GM19397 (cell line): ENCODE measurements at regions not wholly inside any gene's neighbourhood (a gene's known extent, or its start where the extent isn't known, plus 50 kb on each side); places are given as distances from the start of the nearest gene placed in this dataset.

Source experiments
- ATAC-seq: cut with Tn5 transposase; IDR thresholded peaks from one replicate; pipeline ENCODE4 v1.9.1; 2021; ENCODE audit warnings: mild to moderate bottlenecking, moderate library complexity; ENCODE audit not compliant: unreplicated experiment

- ATAC-seq = no peak
Measured at GRCh38 chr5:6201631-6202030, 176.7 kb downstream of the MED10 start.

GRCh38 chr5:6198531-6198930 is 179.8 kb downstream of the MED10 start:
- no peak for ATAC-seq

DNA sequence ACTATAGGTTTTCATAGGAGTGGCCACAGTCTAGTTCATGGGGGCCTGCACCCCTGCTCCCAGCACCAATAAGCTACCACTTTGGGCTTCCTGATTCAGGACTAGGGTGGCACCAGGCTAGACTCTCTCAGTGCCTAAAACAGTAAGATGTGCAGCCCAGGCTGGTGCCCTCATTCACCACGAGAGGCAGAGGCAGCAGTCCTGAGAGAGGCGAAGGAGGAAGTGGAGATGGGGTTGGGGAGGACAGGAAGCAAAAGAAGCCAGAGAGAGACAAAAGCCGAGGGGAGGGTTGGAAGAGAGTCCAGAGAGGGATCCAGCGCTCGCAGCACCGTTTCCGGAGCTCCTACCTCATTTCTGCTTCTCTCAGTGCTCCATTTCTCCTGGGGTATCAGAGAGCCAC is 180.9 kb downstream of the MED10 start:
- ATAC-seq = no peak

DNA sequence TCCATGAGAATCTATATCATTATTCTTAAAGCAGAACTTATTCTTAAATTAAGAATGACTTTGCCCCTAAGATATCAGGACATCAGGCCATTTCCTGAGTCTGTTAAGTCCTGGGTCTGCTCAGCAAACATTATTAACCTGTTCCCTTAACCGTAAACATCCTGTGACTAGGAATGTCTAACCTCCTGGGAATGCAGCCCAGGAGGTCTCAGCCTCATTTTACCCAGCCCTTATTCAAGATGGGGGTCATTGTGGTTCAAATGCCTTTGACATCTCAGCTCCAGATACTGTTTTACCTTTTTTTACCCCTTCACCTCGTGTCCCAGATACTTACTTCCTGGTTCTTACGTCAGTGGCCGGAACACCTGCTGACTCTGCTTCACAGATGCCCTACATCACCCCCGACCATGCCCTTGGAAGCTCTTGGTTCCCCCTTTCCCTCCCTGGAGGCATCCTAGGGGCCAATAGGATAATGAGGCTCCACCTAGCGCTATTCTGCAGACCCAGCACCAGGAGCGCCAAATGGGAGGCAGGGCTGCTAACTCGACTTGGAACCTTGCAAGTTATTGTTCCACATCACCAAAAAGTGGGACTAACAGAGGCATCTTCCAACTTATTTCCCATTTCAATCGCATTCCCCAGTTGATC is 182.5 kb downstream of the MED10 start:
- ATAC-seq = no peak

DNA sequence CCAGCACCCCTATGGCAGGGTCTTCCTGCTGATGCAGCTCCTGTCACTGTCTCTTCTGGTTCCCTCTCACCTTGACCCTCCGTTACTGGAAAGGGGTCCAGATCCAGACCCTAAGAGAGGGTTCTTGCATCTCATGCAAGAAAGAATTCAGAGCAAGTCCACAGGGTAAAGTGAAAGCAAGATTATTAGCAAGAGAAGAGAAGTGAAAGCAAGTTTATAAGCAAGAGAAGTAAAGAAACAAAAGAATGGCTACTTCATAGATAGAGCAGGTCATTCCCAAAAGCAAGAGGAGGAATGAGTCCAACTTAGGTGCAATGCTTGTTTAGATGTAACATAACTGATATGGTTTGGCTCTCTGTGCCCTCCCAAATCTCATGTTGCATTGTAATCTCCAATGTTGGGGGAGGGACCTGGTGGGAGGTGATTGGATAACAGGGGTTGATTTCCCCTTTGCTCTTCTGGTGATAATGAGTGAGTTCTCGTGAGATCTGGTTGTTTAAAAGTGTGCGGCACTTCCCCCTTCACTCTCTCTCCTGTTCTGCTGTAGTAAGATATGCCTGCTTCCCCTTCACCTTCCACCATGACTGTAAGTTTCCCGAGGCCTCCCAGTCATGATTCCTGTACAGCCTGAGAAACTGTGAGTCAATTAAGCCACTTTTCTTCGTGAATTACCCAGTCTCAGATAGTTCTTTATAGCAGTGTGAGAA is 183.3 kb downstream of the MED10 start:
- ATAC-seq = no peak

- no peak for ATAC-seq
Measured at GRCh38 chr5:6194261-6194875, 184.0 kb downstream of the MED10 start.

DNA sequence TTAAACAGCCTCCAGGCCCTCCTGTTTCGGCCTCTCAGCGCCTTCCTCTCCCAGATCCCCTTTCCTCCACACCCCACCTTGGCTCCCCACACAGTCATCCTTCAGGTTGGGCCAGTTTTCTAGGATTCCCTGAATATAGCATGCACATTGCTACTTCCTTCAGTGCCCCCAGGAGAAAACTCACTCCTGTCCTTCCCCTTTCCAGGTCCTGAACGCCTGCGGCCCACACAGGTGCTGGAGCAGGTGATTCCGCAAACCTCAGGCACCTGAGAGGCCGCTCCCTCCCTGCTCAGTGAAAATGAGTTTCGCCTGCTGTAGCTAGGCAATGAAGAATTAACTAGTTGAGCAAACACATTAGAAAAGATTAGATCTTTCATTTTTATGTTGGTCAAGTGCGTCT is 185.0 kb downstream of the MED10 start:
- ATAC-seq = no peak

DNA sequence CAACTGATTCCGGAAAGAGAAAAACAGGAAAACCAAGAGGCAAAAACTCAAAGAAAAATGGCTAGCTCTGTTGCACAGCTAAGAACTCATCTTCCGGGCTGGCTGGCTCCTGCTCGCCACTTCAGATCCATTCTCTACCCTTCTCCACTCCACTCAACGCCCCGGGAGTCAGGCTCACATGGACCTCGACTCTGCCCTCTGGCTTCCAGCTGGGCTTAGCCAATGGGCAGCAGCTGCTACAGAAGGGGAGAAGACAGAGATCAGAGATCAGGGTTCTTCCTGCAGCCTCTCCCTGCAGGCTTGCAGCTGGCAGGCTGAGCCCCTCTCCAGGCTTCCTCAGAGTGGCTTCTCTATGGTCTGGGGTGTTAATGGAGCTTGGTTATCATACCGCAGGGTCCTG is 187.5 kb downstream of the MED10 start:
- no peak for ATAC-seq

DNA sequence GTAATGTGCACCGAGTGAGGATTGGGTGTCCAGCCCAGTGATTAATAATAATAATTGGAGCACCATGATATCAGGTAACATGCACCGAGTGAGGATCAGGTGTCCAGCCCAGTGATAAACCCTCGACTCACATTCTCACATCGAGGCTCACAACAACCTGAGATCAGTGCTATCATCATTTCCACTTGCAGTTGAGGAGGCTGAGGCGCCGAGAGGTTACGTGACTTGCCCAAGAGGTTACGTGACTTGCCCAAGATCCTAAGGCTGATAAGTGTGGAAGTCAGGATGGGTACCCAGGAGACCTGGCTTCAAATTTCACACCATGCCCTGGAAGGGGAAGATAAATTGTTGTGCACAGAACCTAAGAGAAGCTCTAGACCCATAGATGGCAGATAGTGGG is 189.4 kb downstream of the MED10 start:
- ATAC-seq = no peak

DNA sequence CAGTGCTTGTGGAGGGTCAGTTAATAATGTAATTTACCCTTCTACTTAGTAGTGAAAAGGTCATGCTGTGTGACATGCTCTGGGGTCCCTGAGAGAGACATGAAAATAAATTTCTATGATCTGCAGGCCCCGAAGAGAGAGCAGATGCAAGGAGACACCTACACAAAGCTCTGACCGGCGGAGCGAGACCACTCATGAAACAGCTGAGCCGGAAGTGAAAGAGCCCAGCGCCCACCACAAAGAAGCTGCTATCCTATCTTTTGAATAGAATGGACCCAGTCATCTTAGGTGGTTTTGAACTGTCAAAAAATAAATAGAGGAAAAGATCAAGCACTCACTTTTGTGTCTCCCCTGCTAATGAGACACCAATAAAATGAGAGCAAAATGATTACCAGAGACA is 190.0 kb downstream of the MED10 start:
- peak; percentile 92 for ATAC-seq

DNA sequence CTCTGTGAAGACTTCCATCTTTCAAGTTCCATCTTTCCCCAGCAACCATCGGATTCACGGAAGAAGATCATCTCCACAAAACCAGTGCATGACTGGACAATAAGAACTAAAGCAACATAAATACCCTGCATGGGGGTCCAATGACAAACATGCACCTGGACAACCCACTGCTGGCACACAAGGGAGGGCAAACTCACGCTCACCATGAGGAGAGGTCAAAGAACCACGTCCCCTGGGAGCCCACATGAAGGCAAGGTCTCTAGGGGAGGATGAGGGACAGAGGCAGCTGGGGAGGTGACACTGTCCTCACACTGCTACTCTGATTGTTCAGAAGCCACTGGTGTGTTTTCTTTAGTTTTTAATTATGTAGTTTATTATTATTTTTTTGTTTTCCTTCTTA is 190.8 kb downstream of the MED10 start:
- no peak for ATAC-seq

- ATAC-seq = no peak
Measured at GRCh38 chr5:6185574-6185973, 192.8 kb downstream of the MED10 start.

DNA sequence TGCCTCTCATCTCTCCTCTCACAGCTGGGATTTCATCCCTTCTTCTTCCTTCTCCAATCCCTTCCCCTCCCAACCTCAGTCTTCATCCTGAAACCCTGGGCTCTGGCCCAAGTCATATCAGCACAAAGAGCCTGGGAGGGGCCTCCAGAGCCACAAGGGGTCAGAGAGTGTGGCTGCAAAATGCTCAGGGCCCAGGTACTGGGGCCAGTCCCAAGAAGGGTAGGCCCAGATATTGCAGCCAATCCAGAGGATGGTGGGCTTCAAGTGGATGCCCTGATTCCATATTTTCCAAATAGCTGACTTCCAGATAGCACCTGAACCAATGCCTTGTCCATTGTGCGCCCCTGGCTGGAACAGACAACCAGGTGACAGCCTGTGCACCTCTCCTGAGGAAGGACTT is 193.9 kb downstream of the MED10 start:
- ATAC-seq = no peak

DNA sequence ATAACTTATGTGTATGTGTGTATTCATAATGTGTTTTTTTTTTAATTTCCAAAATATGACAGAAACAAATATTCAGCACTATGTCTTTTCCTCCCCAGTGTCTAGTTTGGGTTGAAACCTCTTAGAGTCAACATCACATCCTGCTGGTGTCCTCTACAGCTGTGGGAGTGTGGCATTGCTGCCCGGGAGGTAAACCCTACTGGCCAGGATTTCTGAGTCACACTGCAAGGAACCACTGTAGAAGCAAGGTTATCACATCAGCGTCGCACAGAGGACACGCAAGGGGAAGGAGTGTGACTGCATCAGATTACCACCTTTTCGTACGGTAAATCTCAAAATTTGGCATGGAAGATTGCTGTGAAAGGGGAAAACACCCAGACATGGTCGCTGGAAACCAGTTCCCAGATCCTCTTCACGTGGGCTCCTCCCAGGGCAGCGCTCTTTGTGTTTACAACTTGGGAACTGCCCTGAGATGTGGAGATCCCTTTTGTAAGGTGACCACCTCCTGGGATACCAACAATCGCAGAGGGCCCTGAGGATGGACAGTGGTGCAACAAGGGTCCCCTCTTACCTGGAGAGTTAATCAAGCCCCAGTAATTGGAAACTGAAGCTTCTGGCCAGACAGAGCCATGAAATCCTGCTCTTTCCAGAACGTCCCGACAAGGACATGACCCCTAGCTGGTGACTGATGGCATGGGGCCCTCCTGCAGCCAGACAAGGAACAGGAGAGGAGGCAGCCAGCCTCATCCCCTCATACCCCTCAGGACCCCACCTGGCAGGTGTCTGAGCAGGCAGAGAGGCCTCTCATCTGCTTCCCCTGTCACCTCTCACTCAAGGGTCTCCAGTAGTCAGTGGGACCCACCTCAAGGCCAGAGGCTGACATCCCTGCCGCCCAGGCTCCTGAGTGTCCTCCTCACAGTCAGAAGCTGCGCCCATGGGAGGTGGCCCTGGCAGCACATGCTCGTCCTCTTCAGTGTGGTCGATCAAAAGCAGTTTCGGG is 194.7 kb downstream of the MED10 start:
- ATAC-seq = no peak

DNA sequence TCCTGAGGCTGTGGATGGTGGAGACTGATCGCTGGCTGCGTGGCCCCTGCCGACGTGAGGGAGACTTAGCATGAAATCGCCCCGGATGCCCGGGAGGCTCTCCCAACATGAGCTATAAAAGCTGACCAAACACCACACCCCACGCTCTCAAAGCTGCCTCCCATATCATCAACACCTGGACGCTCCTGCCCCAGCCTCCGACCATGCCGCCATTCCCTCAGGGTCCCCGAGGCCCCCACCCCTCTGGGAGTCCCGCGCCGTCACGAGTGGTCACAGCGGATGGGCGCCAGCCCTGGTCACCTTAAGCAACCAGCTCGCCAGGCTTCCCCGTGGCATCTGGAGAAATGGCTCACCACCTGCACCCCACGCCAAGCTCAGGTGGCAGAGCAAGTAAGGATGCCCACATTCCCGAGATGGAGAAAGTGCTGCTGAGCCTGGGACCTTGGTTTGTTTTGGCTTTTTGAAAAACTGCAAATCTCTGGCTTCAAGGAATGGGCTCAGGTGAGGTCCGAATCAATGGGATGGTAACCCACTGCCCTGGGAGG is 196.0 kb downstream of the MED10 start:
- no peak for ATAC-seq

- no peak for ATAC-seq
Measured at GRCh38 chr5:6181871-6182270, 196.5 kb downstream of the MED10 start.

DNA sequence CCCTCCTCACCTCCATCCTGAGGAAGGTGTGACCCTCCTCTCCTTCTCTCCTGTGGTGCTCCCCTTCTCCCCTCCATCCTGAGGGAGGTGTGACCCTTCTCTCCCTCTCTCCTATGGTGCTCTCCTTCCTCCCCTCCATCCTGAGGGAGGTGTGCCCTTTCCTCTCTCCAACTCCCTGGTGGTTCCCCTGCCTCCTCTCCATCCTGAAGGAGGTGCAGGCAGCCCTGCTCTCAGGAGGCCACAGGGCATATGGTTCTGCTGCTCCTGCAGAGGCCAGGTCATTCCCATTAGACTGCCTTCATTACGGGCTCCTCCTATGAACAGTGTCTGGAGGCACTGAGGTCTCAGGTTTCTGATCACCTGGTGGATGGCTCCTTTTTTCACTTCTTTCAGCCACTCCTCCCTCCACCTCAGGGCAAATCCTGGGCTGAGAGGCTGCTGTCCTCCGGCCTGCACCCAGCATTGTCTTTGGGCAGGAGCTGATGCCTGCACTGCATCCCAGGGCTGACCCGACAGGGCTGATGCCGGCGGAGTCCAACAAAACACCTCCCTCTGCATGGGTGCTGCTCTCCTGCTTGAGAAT is 197.1 kb downstream of the MED10 start:
- no peak for ATAC-seq

DNA sequence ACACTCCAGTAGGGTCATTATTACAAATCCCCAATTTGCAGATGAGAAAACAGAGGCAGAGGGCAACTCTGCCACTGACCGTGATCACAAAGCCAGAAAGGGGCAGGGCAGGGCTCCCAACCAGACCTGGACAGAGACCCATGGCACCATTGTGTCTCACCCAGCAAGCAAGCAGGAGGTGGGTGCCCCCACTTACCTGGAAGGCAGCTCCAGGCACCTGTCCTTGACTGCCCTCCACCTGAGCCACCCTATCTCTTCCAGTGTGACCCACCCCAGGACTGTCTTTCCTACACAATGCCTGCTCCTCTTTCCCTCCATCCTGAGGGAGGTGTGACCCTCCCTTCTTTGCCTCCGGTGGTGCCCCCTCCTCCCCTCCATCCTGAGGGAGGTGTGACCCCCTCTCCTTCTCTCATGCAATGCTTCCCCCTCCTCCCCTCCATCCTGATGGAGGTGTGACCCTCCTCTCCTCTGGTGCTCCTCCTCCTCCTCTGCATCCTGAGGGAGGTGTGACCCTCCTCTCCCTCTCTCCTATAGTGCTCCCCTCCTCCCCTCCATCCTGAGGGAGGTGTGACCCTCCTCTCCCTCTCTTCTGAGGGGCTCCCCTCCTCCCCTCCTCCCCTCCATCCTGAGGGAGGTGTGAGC is 198.0 kb downstream of the MED10 start:
- ATAC-seq = no peak

- ATAC-seq = no peak
Measured at GRCh38 chr5:6178846-6179532, 199.4 kb downstream of the MED10 start.
